HEK293 (cell line): ENCODE measurements at regions not wholly inside any gene's neighbourhood (a gene's known extent, or its start where the extent isn't known, plus 50 kb on each side); places are given as distances from the start of the nearest gene placed in this dataset.

Source experiments
- CTCF ChIP-seq: fragments of 450-650 bp; formaldehyde crosslinking; IDR thresholded peaks from 2 replicates; pipeline ENCODE4 v1.5.1; 2016; ENCODE audit warnings: missing biosample characterization, missing genetic modification characterization
- YY1 ChIP-seq: fragments of 450-650 bp; formaldehyde crosslinking; IDR thresholded peaks from 2 replicates; pipeline ENCODE4 v1.5.1; 2018; ENCODE audit warnings: missing biosample characterization, missing genetic modification characterization
- ZBTB11 ChIP-seq: fragments of 450-650 bp; formaldehyde crosslinking; conservative IDR thresholded peaks from 2 replicates; pipeline ENCODE4 v1.5.1; 2016; ENCODE audit warnings: low read depth, missing biosample characterization, missing genetic modification characterization
- ZFHX2 ChIP-seq: fragments of 450-650 bp; formaldehyde crosslinking; conservative IDR thresholded peaks from 2 replicates; pipeline ENCODE4 v1.5.1; 2016; ENCODE audit warnings: missing biosample characterization, missing genetic modification characterization
- ZNF214 ChIP-seq: fragments of 450-650 bp; formaldehyde crosslinking; IDR thresholded peaks from 2 replicates; pipeline ENCODE4 v1.5.1; 2017; ENCODE audit warnings: missing biosample characterization, mild to moderate bottlenecking, missing genetic modification characterization, borderline replicate concordance

- TF ChIP-seq CTCF (tag by site-specific recombination) (no peak), YY1 (no peak), ZFHX2 (tag by site-specific recombination) (no peak), ZBTB11 (no peak), ZNF214 (tag by site-specific recombination) (no peak)
These were observed 193.2 kb downstream of the LRRN1 start for GRCh38 chr3:3992312-3992874.
